Activated T-cell treated with anti-CD3 and anti-CD28 coated beads, Interleukin-2, amount 50 U/mL, for 24 hours (primary cell): ENCODE measurements at regions not wholly inside any gene's neighbourhood (a gene's known extent, or its start where the extent isn't known, plus 50 kb on each side); places are given as distances from the start of the nearest gene placed in this dataset.
"Not testable (repeated sequence)": the region's sequence is repeated elsewhere in the genome, so short reads cannot be mapped to it uniquely, and the experiment has no call there.

Source experiments
- DNase-seq: peaks from one replicate; pipeline ENCODE4 v3.0.0-alpha.2; 2020
- H3K27ac Mint-ChIP-seq: 2 replicates; pipeline ENCODE4 v1.8.0; 2020; ENCODE audit warnings: mild to moderate bottlenecking, mixed read lengths
- H3K27me3 Mint-ChIP-seq: 2 replicates; pipeline ENCODE4 v1.8.0; 2020; ENCODE audit warnings: mixed read lengths
- H3K36me3 Mint-ChIP-seq: 2 replicates; pipeline ENCODE4 v1.8.0; 2020; ENCODE audit warnings: low read depth, mixed read lengths
- H3K4me1 Mint-ChIP-seq: 2 replicates; pipeline ENCODE4 v1.8.0; 2020; ENCODE audit warnings: low read depth, mixed read lengths
- H3K4me3 Mint-ChIP-seq: 2 replicates; pipeline ENCODE4 v1.8.0; 2020; ENCODE audit warnings: mild to moderate bottlenecking, moderate library complexity, mixed read lengths
- H3K9me3 Mint-ChIP-seq: 2 replicates; pipeline ENCODE4 v1.8.0; 2020; ENCODE audit warnings: mixed read lengths

- DNase-seq = no peak
- Mint-ChIP-seq H3K36me3 (no peaks in the 10 kb centered on the region), H3K4me1 (no peaks in the 10 kb centered on the region), H3K27ac (no peak overlapping the region), H3K4me3 (no peak overlapping the region), H3K27me3 (no peaks in the 10 kb centered on the region), H3K9me3 (no peaks in the 10 kb centered on the region)
Observed at GRCh38 chr17:13120864-13121263, 103.0 kb upstream of the ELAC2 start.

- no peak overlapping the region for H3K4me3 Mint-ChIP-seq
- H3K27me3 Mint-ChIP-seq = peaks cover 16% of the 10 kb centered on the region
- H3K9me3 Mint-ChIP-seq = no peaks in the 10 kb centered on the region
- H3K36me3 Mint-ChIP-seq = no peaks in the 10 kb centered on the region
- no peak for DNase-seq
- no peak overlapping the region for H3K27ac Mint-ChIP-seq
- no peaks in the 10 kb centered on the region for H3K4me1 Mint-ChIP-seq
Observed at GRCh38 chr17:13118311-13118710, 100.5 kb upstream of the ELAC2 start.

- Mint-ChIP-seq H3K4me3 (no peak overlapping the region), H3K36me3 (no peaks in the 10 kb centered on the region), H3K27ac (no peak overlapping the region), H3K4me1 (no peaks in the 10 kb centered on the region), H3K27me3 (peaks cover 21% of the 10 kb centered on the region), H3K9me3 (no peaks in the 10 kb centered on the region)
- no peak for DNase-seq
Observed at GRCh38 chr17:13117616-13118015, 99.8 kb upstream of the ELAC2 start.

GRCh38 chr17:13114601-13115031 lies 96.8 kb upstream of the ELAC2 start:
- Mint-ChIP-seq H3K4me1 (no peaks in the 10 kb centered on the region), H3K4me3 (no peak overlapping the region), H3K27me3 (peaks cover 30% of the 10 kb centered on the region), H3K36me3 (no peaks in the 10 kb centered on the region), H3K9me3 (no peaks in the 10 kb centered on the region), H3K27ac (no peak overlapping the region)
- peak; percentile 30 for DNase-seq

- H3K4me1 Mint-ChIP-seq = no peaks in the 10 kb centered on the region
- H3K4me3 Mint-ChIP-seq = no peak overlapping the region
- peaks cover 30% of the 10 kb centered on the region for H3K27me3 Mint-ChIP-seq
- no peak for DNase-seq
- no peaks in the 10 kb centered on the region for H3K9me3 Mint-ChIP-seq
- no peaks in the 10 kb centered on the region for H3K36me3 Mint-ChIP-seq
- no peak overlapping the region for H3K27ac Mint-ChIP-seq
Observed at GRCh38 chr17:13113821-13114525, 96.1 kb upstream of the ELAC2 start.

- Mint-ChIP-seq H3K27me3 (peaks cover 11% of the 10 kb centered on the region), H3K9me3 (peaks cover under 1% of the 10 kb centered on the region), H3K4me1 (no peaks in the 10 kb centered on the region), H3K4me3 (no peak overlapping the region), H3K36me3 (no peaks in the 10 kb centered on the region), H3K27ac (no peak overlapping the region)
- no peak for DNase-seq
Observed at GRCh38 chr17:13107676-13108235, 89.9 kb upstream of the ELAC2 start.

GRCh38 chr17:13106171-13106570 lies 88.3 kb upstream of the ELAC2 start:
- Mint-ChIP-seq H3K27me3 (no peaks in the 10 kb centered on the region), H3K4me3 (no peak overlapping the region), H3K9me3 (peaks cover 10% of the 10 kb centered on the region), H3K27ac (no peak overlapping the region), H3K4me1 (no peaks in the 10 kb centered on the region), H3K36me3 (no peaks in the 10 kb centered on the region)
- no peak for DNase-seq

- H3K36me3 Mint-ChIP-seq = no peaks in the 10 kb centered on the region
- H3K4me1 Mint-ChIP-seq = no peaks in the 10 kb centered on the region
- H3K4me3 Mint-ChIP-seq = no peak overlapping the region
- no peak for DNase-seq
- peaks cover 10% of the 10 kb centered on the region for H3K9me3 Mint-ChIP-seq
- no peak overlapping the region for H3K27ac Mint-ChIP-seq
- no peaks in the 10 kb centered on the region for H3K27me3 Mint-ChIP-seq
Observed at GRCh38 chr17:13104576-13104975, 86.7 kb upstream of the ELAC2 start.

- Mint-ChIP-seq H3K4me3 (no peak overlapping the region), H3K4me1 (no peaks in the 10 kb centered on the region), H3K36me3 (no peaks in the 10 kb centered on the region), H3K9me3 (peaks cover 10% of the 10 kb centered on the region), H3K27me3 (no peaks in the 10 kb centered on the region), H3K27ac (no peak overlapping the region)
- DNase-seq = no peak
Observed at GRCh38 chr17:13102477-13102876, 84.7 kb upstream of the ELAC2 start.

GRCh38 chr17:13099926-13100325 lies 82.1 kb upstream of the ELAC2 start:
- no peak for DNase-seq
- Mint-ChIP-seq H3K36me3 (no peaks in the 10 kb centered on the region), H3K9me3 (peaks cover 10% of the 10 kb centered on the region), H3K4me3 (no peak overlapping the region), H3K27me3 (no peaks in the 10 kb centered on the region), H3K4me1 (no peaks in the 10 kb centered on the region), H3K27ac (no peak overlapping the region)

- no peaks in the 10 kb centered on the region for H3K4me1 Mint-ChIP-seq
Observed at GRCh38 chr17:13099089-13099735, 81.4 kb upstream of the ELAC2 start.

GRCh38 chr17:13096291-13096690 lies 78.5 kb upstream of the ELAC2 start:
- Mint-ChIP-seq H3K4me3 (no peak overlapping the region), H3K4me1 (no peaks in the 10 kb centered on the region), H3K27me3 (no peaks in the 10 kb centered on the region), H3K9me3 (no peaks in the 10 kb centered on the region), H3K36me3 (no peaks in the 10 kb centered on the region), H3K27ac (no peak overlapping the region)
- no peak for DNase-seq

More at GRCh38 chr17:13099089-13099735, 81.4 kb upstream of the ELAC2 start:
- H3K4me3 Mint-ChIP-seq = no peak overlapping the region
- no peak overlapping the region for H3K27ac Mint-ChIP-seq
- H3K27me3 Mint-ChIP-seq = no peaks in the 10 kb centered on the region
- no peaks in the 10 kb centered on the region for H3K36me3 Mint-ChIP-seq
- H3K9me3 Mint-ChIP-seq = peaks cover 10% of the 10 kb centered on the region
- DNase-seq = no peak

GRCh38 chr17:13092010-13092409 lies 74.2 kb upstream of the ELAC2 start:
- H3K9me3 Mint-ChIP-seq, H3K4me1 Mint-ChIP-seq, H3K4me3 Mint-ChIP-seq, H3K27ac Mint-ChIP-seq, H3K36me3 Mint-ChIP-seq, H3K27me3 Mint-ChIP-seq, DNase-seq: not testable (repeated sequence)

GRCh38 chr17:13088666-13089065 lies 70.8 kb upstream of the ELAC2 start:
- Mint-ChIP-seq H3K36me3 (no peaks in the 10 kb centered on the region), H3K27me3 (peaks cover 8% of the 10 kb centered on the region), H3K4me1 (peaks cover 6% of the 10 kb centered on the region), H3K9me3 (no peaks in the 10 kb centered on the region), H3K4me3 (no peak overlapping the region), H3K27ac (no peak overlapping the region)
- DNase-seq = no peak

- H3K27me3 Mint-ChIP-seq = peaks cover 8% of the 10 kb centered on the region
- H3K4me3 Mint-ChIP-seq = no peak overlapping the region
- H3K27ac Mint-ChIP-seq = no peak overlapping the region
- H3K4me1 Mint-ChIP-seq = peaks cover 6% of the 10 kb centered on the region
- no peaks in the 10 kb centered on the region for H3K9me3 Mint-ChIP-seq
- DNase-seq = no peak
- no peaks in the 10 kb centered on the region for H3K36me3 Mint-ChIP-seq
Observed at GRCh38 chr17:13087802-13088201, 70.0 kb upstream of the ELAC2 start.
